HCT116 (cell line): ENCODE measurements at regions not wholly inside any gene's neighbourhood (a gene's known extent, or its start where the extent isn't known, plus 50 kb on each side); places are given as distances from the start of the nearest gene placed in this dataset.
"Not testable (repeated sequence)": the region's sequence is repeated elsewhere in the genome, so short reads cannot be mapped to it uniquely, and the experiment has no call there.

Experiments
- ATAC-seq: fragments of 200-7000 bp; cut with Tn5 transposase; 2 replicates; pipeline ENCODE4 v1.9.1; 2020; ENCODE audit warnings: mild to moderate bottlenecking, moderate library complexity
- BruUV-seq: library from RNA; stranded (reverse); fragments of 400-500 nt; replicated peaks from 2 replicates; lab custom pipeline; 2021; lab: Mats Ljungman, UMichigan
- CTCF ChIA-PET: fragments of 300-600 bp; sonication (Branson Sonifier 250); formaldehyde crosslinking; loops from one replicate; lab custom pipeline; 2021; ENCODE audit warnings: antibody characterized with exemption; lab: Charles Lee
- POLR2A ChIA-PET: fragments of 300-600, 350-600 bp; sonication (Branson Sonifier 250); formaldehyde crosslinking; loops from one replicate; lab custom pipeline; 2021; ENCODE audit warnings: antibody characterized with exemption; lab: Charles Lee
- RAD21 ChIA-PET, 2 experiments: fragments of 300-600 bp; sonication (Branson Sonifier 250); formaldehyde crosslinking; loops; one replicate each; lab custom pipeline; 2023; ENCODE audit warnings: low total read pairs in 2 of 2; ENCODE audit not compliant: uncharacterized antibody in 2 of 2, unreplicated experiment in 2 of 2, low non-redundant PET in 1 of 2; lab: Charles Lee
- DNase-seq: peaks from one replicate; pipeline ENCODE4 v3.0.0-alpha.2; 2010; ENCODE audit warnings: low read depth, low spot score
- H2AFZ ChIP-seq: fragments of 200-600 bp; shearing (Covaris generic), sonication (generic); 2 replicates; pipeline ENCODE4 v1.6.1; 2017; ENCODE audit warnings: low read depth, mixed run types, mixed read lengths, antibody characterized with exemption, low read length; ENCODE audit not compliant: poor library complexity, severe bottlenecking
- H3K27ac ChIP-seq: 2 replicates; pipeline ENCODE4 v1.5.1; 2012; ENCODE audit warnings: low read depth, low read length
- H3K27me3 ChIP-seq: fragments of 200-600 bp; sonication (generic); 2 replicates; pipeline ENCODE4 v1.6.1; 2016; ENCODE audit warnings: mixed run types, low read length, mixed read lengths; ENCODE audit not compliant: insufficient read depth
- H3K36me3 ChIP-seq, 2 experiments: fragments of 200-500 bp in 1 of 2; fragments of 200-600 bp in 1 of 2; sonication (Bioruptor generic) in 1 of 2; sonication (generic) in 1 of 2; 2 replicates each; pipeline versions ENCODE4 v1.5.1 to v1.6.1; 2014 to 2016; ENCODE audit warnings: low read length in 2 of 2, inconsistent platforms in 1 of 2, mixed read lengths in 1 of 2, mixed run types in 1 of 2; ENCODE audit not compliant: insufficient read depth in 2 of 2, control insufficient read depth in 1 of 2
- H3K4me1 ChIP-seq, 2 experiments: fragments of 200-600 bp in 1 of 2; sonication (generic) in 1 of 2; 2 replicates each; pipeline versions ENCODE4 v1.5.1 to v1.6.1; 2012 to 2017; ENCODE audit warnings: low read length in 2 of 2, inconsistent platforms in 1 of 2, mild to moderate bottlenecking in 1 of 2, mixed read lengths in 1 of 2, mixed run types in 1 of 2, moderate library complexity in 1 of 2; ENCODE audit not compliant: insufficient read depth in 2 of 2, control insufficient read depth in 1 of 2
- H3K4me2 ChIP-seq: fragments of 200-600 bp; sonication (generic); 2 replicates; pipeline ENCODE4 v1.6.1; 2017; ENCODE audit warnings: mixed run types, low read length, mixed read lengths
- H3K4me3 ChIP-seq, 2 experiments: fragments of 200-600 bp in 1 of 2; sonication (generic) in 1 of 2; replicated peaks in 1 of 2; 2 replicates each; pipeline ENCODE4 v1.5.1; 2011 to 2016; ENCODE audit warnings: low read length in 2 of 2, control low read depth in 1 of 2, low read depth in 1 of 2, mild to moderate bottlenecking in 1 of 2, mixed read lengths in 1 of 2, mixed run types in 1 of 2
- H3K79me2 ChIP-seq: fragments of 200-600 bp; sonication (generic); 2 replicates; pipeline ENCODE4 v1.6.1; 2017; ENCODE audit warnings: mild to moderate bottlenecking, mixed run types, low read length, moderate library complexity, mixed read lengths; ENCODE audit not compliant: insufficient read depth
- H3K9ac ChIP-seq: fragments of 200-600 bp; sonication (generic); 2 replicates; pipeline ENCODE4 v1.6.1; 2016; ENCODE audit warnings: low read length, mixed read lengths
- H3K9me2 ChIP-seq: fragments of 200-600 bp; sonication (generic), shearing (Covaris generic); 2 replicates; pipeline ENCODE4 v1.6.1; 2017; ENCODE audit warnings: mixed run types, mild to moderate bottlenecking, moderate library complexity; ENCODE audit not compliant: insufficient read depth
- H3K9me3 ChIP-seq, 2 experiments: fragments of 200-500 bp in 1 of 2; fragments of 200-600 bp in 1 of 2; sonication (Bioruptor generic) in 1 of 2; sonication (generic) in 1 of 2; 2 replicates each; pipeline ENCODE4 v1.6.1; 2014 to 2017; ENCODE audit warnings: low read length in 2 of 2, mixed read lengths in 2 of 2, inconsistent platforms in 1 of 2, low read depth in 1 of 2, mild to moderate bottlenecking in 1 of 2, mixed run types in 1 of 2, moderate library complexity in 1 of 2; ENCODE audit not compliant: control insufficient read depth in 1 of 2, insufficient read depth in 1 of 2
- H4K20me1 ChIP-seq: fragments of 200-600 bp; sonication (generic), shearing (Covaris generic); 2 replicates; pipeline ENCODE4 v1.6.1; 2017; ENCODE audit warnings: mixed run types, mild to moderate bottlenecking, moderate library complexity; ENCODE audit not compliant: insufficient read depth
- POLR2AphosphoS5 ChIP-seq: IDR thresholded peaks from 2 replicates; pipeline ENCODE4 v1.6.1; 2011; ENCODE audit warnings: mild to moderate bottlenecking, low read depth, low read length, moderate library complexity
- RAD21 ChIP-seq: IDR thresholded peaks from 2 replicates; pipeline ENCODE4 v1.6.1; 2012; ENCODE audit warnings: low read depth, mild to moderate bottlenecking
- intact Hi-C: fragments of 100-400 bp; cut with micrococcal nuclease; formaldehyde crosslinking; loops from 2 replicates; pipeline ENCODE4 v1.10.0; 2022

- Histone ChIP-seq H3K4me2 (no peak overlapping the region), H3K27ac (no peak overlapping the region), H2AFZ (no peak overlapping the region), H3K9me3 (no peaks in the 10 kb centered on the region), H3K4me1 (no peaks in the 10 kb centered on the region), H3K27me3 (no peaks in the 10 kb centered on the region), H3K79me2 (no peaks in the 10 kb centered on the region), H3K36me3 (no peaks in the 10 kb centered on the region), H3K4me3 (no peak overlapping the region)
- POLR2A ChIA-PET, result no interaction called here
- BruUV-seq, result no TSS peak
- no peak for DNase-seq
- RAD21 ChIA-PET, result no interaction called here
- intact Hi-C loops, result no loop called here
- ATAC-seq, result no peak
- peak; percentile 24; the same call in 1 of the 2 replicates for TF ChIP-seq RAD21
- no peak for TF ChIP-seq POLR2AphosphoS5
- TF ChIP-seq, all 23 proteins: peak for 1
- Histone ChIP-seq H3K9ac (no peak overlapping the region), H3K9me2 (no peaks in the 10 kb centered on the region), H4K20me1 (no peaks in the 10 kb centered on the region)
- CTCF ChIA-PET, result no interaction called here
Measured at GRCh38 chrX:55841962-55842752, 124.6 kb downstream of the RRAGB start.

GRCh38 chrX:55866779-55867178 is 149.2 kb downstream of the RRAGB start:
- H3K79me2 ChIP-seq, H3K27me3 ChIP-seq, BruUV-seq, H4K20me1 ChIP-seq, H3K9me3 ChIP-seq, H3K9me2 ChIP-seq, ATAC-seq, CTCF ChIA-PET, H2AFZ ChIP-seq, H3K4me3 ChIP-seq, H3K4me1 ChIP-seq, DNase-seq, RAD21 ChIA-PET, H3K4me2 ChIP-seq, intact Hi-C loops, H3K9ac ChIP-seq, POLR2A ChIA-PET, H3K36me3 ChIP-seq, H3K27ac ChIP-seq: not testable (repeated sequence)
